ENCODE measurements at regions not wholly inside any gene's neighbourhood (a gene's known extent, or its start where the extent isn't known, plus 50 kb on each side); places are given as distances from the start of the nearest gene placed in this dataset.

- no peak for TF ChIP-seq CTCF (IDR thresholded peaks at IDR 0.05)
- no peak for TF ChIP-seq POLR2A (IDR thresholded peaks at IDR 0.05)
Measured at GRCh38 chr14:36438883-36439282, 81.1 kb downstream of the NKX2-1 start.
